Coronary artery (tissue), 2 donors: ENCODE measurements at regions not wholly inside any gene's neighbourhood (a gene's known extent, or its start where the extent isn't known, plus 50 kb on each side); places are given as distances from the start of the nearest gene placed in this dataset.

Experiments used
- DNase-seq: peaks from one replicate; pipeline ENCODE4 v3.0.0-alpha.2; 2017; ENCODE audit warnings: low spot score
- H3K27ac ChIP-seq, 2 donors: fragments of 200-600 bp; sonication (generic); one replicate each; pipeline ENCODE4 v1.5.1; 2016 to 2019
- H3K4me3 ChIP-seq: fragments of 200-600 bp; sonication (generic); 2 replicates; pipeline ENCODE4 v1.5.1; 2016; ENCODE audit warnings: mild to moderate bottlenecking, moderate library complexity
- CTCF ChIP-seq: fragments of 200-600 bp; sonication (generic); IDR thresholded peaks from one replicate; pipeline ENCODE4 v1.5.1; 2019; ENCODE audit warnings: antibody characterized with exemption

DNA sequence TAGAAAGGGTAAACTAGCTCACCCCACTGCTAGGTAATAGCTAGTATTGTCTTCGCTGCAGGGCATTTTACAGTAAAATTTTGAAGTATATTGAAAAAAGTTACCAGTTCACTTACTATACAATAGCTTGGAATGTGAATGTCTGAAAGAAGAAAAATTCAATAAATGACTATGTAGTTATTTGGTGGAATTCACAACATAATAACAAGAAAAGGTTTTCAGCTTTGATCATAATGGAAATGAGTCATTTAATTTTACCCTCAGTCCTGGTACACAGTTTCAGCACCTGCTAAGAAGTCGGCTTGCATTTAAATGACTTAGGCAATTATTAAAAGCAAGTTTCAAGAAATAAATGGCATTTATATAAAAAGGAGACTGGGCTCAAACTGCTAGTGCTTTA, 90.4 kb downstream of the NUP35 start:
- TF ChIP-seq CTCF, result no peak
- DNase-seq, result no peak
- H3K4me3 ChIP-seq, result no peak overlapping the region
- H3K27ac ChIP-seq, result no peak overlapping the region

GRCh38 chr2:183215917-183216316, 91.7 kb downstream of the NUP35 start:
- no peak for DNase-seq
- Histone ChIP-seq H3K27ac (no peak overlapping the region), H3K4me3 (no peak overlapping the region)
- TF ChIP-seq CTCF, result no peak

GRCh38 chr2:183219888-183220287, 95.6 kb downstream of the NUP35 start:
- no peak for TF ChIP-seq CTCF
- DNase-seq, result no peak
- H3K4me3 ChIP-seq, result no peak overlapping the region
- no peak overlapping the region for H3K27ac ChIP-seq

- Histone ChIP-seq H3K27ac (no peak overlapping the region), H3K4me3 (no peak overlapping the region)
- TF ChIP-seq CTCF, result no peak
- DNase-seq, result no peak
These were observed 98.5 kb downstream of the NUP35 start for GRCh38 chr2:183222751-183223150.

DNA sequence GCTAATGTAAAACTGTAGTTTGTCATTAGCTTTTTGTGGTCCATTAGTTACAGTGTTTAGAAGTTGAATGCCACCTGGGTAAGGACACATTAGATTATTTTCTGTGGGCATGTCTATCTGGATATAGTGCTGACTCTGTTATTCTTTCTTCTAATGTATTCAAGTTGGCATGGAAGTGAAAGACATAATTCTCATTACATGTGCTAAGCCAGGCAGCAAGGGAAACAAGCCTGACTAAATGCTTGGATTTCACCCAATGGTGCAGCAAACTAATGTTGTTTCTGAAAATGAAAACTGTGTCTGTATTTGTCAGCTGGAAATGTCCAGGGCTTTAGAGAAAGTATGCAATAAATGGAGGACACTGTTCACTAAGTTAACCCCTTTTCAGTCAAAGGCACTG, 100.7 kb downstream of the NUP35 start:
- H3K27ac ChIP-seq, result no peak overlapping the region
- TF ChIP-seq CTCF, result no peak
- DNase-seq, result no peak
- no peak overlapping the region for H3K4me3 ChIP-seq

- no peak for TF ChIP-seq CTCF
- no peak for DNase-seq
- Histone ChIP-seq H3K4me3 (no peak overlapping the region), H3K27ac (no peak overlapping the region)
These were observed 102.9 kb downstream of the NUP35 start for GRCh38 chr2:183227176-183227575.

DNA sequence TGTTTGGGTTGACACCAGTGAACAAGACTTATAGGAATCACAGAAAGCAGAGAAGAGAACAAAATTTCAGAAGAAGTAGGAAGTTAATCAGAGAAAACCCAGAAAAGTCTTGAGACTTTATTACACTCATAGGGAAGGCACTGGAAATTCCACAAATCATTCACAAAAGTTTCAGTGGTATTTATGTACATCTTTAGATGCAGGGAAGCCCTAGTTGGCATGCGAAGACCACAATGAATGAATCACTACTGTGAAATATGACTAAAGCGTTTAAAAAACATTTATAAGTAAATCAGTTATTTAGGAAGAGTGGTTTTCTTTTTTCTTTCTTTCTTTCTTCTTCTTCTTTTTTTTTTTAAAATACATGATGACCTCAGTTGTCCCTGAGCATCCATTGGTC, 105.1 kb downstream of the NUP35 start:
- no peak for TF ChIP-seq CTCF
- DNase-seq, result no peak
- Histone ChIP-seq H3K4me3 (no peak overlapping the region), H3K27ac (no peak overlapping the region)
